ENCODE measurements at regions not wholly inside any gene's neighbourhood (a gene's known extent, or its start where the extent isn't known, plus 50 kb on each side); places are given as distances from the start of the nearest gene placed in this dataset.
"Not testable (repeated sequence)": the region's sequence is repeated elsewhere in the genome, so short reads cannot be mapped to it uniquely, and the experiment has no call there.

DNA sequence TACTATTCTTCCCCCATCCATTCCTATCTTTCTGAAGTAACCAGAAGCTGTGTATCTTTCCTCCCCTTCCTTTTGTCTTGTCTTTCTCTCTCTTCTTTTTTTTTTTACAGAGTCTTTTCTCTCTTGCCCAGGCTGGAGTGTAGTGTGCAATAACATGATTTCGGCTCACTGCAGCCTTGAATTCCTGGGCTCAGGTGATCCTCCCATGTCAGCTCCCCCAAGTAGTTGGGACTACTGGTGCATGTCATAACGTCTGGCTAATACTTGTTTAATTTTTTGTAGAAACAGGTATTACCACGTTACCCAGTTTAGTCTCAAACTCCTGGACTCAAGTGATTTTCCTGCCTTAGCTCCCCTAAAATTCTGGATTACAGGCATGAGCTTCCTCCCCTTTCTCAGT, 86.5 kb downstream of the IGLL5 start:
- in situ Hi-C loops (cut with MboI; ENCODE audit: low pct_unique_long_range_greater_than_20kb, low sequenced_read_pairs), result loop anchor here (25.0 kb wide), 1 partner anchor 288 kb away; no protein-coding TSS in a partner anchor

DNA sequence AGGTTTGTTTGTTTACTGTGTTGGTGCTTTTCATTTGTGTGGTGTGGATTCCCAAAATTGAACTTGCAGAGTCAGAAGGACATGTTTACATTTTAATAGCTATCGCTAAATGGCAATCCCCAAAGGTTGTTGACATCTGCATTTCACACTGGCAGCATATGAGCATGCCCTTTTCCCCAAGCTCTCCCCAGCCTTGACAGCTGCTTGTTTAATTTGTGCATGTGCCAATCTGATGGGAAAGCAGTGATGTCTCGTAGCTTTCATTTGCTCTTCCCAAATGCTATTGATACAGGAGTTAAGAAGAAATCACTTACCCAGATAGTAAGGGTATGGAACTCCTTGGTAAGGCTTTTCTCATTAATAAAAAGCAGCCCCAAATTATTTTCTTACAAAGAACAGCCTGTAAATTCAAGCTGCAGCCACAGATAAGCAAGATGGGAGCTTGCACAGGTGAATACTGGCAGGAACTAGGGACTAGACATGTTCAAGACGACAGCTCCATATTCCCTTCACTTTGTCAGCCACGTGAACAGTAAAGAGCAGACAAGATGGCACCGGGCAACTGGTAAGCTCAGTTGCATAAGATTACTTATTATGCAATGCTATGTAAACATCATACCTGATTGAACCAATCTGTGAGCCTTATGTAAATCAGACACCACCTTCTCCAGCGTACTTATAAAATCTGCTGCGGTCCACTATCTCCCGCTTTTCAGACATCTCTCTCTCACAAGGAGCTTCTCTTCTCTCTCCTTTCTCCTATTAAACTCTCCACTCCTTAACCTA, 87.4 kb downstream of the IGLL5 start:
- in situ Hi-C loops (cut with MboI; ENCODE audit: low pct_unique_long_range_greater_than_20kb, low sequenced_read_pairs), result loop anchor here (25.0 kb wide), 1 partner anchor 287 kb away; no protein-coding TSS in a partner anchor

More for the DNA sequence above, 86.5 kb downstream of the IGLL5 start:
- no peak for DNase-seq

DNA sequence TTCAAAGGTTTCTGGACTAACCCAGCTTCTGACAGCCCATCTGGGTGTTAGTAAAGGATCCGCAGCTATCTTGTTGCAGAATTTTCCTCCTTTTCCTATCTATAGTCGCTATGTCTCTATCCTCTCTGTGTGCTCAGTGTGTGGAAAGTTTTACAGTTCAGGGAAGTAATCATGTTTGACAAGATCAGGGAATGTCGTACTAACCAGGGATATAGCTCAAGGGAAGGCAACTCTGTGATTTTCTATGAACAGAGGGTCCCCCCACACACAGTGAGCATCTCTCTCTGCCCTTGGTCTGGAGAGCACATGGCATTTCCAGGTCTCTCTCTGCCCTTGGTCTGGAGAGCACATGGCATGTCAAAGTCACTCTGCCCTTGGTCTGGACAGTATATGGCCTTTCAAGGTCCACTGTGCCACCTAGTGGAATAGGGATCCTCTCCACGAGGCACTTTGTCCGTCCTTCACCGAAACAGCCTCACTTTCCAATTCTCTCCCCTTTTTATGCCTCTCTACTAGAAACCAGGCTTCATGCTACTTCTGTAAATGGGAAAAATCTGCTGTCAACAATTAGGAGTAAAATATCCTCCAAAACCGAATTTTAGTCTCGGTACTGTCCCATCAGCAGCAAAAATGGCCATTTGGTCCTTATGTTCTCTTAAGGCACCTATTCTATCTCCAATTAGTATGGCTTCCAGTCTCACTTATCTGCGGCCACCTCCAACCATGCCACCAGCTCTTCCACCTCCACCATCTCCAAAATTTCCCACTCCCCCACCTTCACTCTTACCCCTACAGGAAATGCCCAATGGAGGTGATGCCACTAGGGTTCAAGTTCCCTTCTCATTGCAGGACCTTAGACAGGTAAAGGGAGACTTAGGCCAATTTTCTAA, 88.7 kb downstream of the IGLL5 start:
- no peak for DNase-seq
- in situ Hi-C loops (cut with MboI; ENCODE audit: low pct_unique_long_range_greater_than_20kb, low sequenced_read_pairs), result no loop called here

More for the DNA sequence above, 87.4 kb downstream of the IGLL5 start:
- DNase-seq, result no peak

DNA sequence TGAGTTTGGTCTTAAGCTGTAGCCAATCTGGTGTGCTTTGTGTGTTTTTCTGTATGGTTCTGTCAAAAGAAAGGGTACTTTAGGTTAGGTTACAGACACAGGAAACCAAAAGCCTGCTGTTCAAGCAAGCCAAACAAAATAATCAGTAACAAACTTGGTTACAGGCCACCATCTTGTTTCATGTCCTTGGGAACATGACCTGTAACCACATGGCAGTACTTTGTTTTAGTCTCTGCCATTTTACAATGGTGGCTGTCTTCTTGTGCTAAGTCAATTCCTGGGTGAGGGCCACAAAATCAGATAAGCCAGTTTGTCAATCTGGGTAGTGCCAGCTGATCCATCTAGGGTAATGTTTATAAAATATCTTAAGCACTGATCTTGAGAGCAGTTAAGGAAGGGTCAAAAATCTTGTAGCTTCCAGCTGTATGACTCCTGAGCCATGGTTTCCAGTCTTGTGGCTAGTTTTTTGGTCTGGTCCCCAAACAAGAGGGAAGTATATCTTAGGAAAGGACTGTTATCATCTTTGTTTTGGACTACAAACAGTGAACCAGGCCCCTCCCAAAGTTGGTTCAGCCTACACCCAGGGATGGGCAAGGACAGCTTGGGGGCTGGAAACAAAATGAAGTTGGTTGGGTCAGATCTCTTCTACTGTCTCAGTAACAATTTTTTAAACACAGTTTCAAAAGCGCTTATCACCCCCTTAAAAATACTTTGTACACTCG, 90.0 kb downstream of the IGLL5 start:
- in situ Hi-C loops (cut with MboI; ENCODE audit: low pct_unique_long_range_greater_than_20kb, low sequenced_read_pairs), result no loop called here
- DNase-seq, result no peak

DNA sequence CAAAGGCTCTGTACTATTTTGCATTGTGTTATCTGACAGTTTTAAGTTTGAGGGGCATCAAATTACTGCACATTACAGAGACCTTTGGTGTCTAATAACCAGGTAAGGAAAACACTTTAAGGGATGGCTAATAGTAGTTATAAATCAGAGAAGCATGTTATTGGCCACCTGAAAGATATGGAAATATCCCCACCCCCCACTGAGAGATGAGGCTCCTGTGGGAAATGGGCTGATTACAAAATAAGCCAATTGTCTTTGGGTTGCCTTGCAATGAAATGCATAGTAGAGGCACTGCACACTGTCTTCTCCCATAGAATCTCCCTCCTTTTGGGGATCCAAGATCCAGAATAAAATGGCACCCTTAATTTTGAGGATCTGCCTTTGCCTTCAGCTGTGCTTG, 91.0 kb downstream of the IGLL5 start:
- in situ Hi-C loops (cut with MboI; ENCODE audit: low pct_unique_long_range_greater_than_20kb, low sequenced_read_pairs), result no loop called here

DNA sequence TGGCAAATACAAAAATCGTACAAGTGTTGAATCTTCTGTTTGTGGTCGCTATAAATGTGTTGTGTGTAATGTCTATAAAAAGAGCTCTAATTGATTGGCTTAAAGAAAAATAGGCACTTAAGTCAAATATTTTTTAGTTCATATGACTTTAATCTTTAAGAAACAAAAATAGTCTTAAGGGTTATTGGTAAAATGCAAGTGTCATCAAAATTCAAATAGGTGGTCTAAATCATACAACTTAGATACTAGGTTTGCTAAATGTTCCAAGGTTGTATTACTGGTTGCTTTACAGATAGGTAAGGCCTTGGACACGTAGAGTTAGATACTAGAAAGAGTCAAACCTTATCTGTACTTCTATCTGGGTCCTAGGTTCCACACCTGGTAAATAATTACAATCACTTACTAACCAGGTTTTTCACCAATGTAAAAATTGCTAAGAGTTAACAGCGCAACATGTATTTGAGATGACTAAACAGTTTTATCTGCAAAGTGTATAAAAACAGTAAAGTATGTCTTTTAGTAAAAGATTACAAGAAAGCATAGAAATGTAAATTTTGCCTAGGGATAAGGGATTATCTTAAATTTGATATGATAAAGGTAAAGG, 91.1 kb upstream of the GNAZ start:
- in situ Hi-C loops (cut with MboI; ENCODE audit: low pct_unique_long_range_greater_than_20kb, low sequenced_read_pairs), result no loop called here
- no peak for DNase-seq

More for the DNA sequence above, 91.0 kb downstream of the IGLL5 start:
- no peak for DNase-seq

DNA sequence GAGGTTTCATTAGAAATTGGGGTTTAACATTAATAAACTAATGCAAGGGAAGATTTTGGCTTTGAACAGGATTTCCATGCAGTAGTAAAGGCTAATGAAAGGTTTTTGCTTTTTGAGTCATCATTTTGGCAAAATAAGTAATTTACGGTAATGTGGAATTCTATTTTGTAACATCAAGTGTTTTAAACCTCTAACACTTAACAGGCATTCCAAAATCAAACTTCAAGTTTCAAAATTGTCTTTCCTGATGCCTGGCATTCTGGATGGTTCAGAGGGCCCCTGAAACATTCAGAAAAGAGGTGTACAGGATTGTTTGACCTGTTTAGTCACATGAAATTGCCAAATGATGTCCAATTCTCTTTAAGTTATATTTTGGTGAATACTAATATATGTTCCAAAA, 90.4 kb upstream of the GNAZ start:
- DNase-seq, result no peak
- in situ Hi-C loops (cut with MboI; ENCODE audit: low pct_unique_long_range_greater_than_20kb, low sequenced_read_pairs), result no loop called here

DNA sequence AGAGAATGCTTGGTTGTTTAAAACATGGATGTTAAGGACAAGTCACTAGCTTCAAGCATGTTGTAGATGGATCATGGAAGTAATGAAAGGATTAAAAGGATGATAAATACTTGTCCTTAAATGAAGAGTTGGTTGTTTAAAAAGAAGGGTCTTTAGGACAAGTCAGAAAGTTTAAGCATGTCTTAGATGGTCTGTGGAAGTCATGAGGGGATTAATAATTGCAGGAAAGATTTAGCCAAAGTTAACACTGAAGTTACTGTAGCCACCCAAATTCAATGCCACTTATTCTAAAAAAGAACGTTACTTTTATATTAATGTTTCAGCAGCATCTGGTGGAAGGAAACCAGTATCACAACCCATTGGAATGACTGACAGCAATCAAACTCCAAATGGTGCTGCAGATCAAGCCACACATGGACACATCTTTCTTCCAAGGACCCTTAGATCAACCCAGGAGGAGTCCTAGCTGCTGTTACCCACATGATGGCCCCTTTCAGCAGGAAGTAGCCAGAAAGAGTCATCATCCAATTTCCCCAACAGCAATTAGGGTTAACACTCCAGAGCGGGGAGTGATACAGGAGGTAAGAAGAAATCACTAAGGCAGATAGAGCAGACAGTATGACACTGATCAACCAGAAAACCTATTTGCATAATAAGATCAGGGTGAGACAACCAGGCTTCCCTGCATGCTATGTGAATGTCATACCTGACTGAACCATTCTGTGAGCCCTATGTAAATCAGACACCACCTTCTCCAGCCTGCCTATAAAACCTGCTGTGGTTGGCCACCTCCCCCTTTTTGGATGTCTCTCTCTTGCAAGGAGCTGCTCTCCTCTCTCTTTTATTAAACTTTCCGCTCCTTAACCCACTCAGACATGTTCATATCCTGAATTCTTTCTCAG, 88.4 kb upstream of the GNAZ start:
- in situ Hi-C loops (cut with MboI; ENCODE audit: low pct_unique_long_range_greater_than_20kb, low sequenced_read_pairs), result no loop called here
- DNase-seq, result no peak

DNA sequence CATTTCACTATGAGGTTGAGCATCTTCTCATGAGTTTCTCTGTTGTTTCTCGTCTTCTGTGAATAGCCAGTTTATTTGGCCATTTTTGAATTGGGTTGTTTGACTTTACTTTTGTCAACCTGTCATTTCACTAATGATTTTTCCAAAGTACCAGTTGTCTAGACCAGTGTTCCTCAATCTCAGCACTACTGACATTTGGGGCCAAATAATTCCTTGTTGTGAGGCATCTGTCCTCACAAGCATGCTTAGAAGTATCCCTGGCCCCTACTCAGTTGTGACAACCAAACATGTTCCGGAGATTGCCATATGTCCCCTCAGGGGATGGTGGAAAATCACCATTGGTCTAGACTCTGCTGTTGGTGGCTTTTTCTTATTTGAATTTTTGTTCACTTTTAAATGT, 87.7 kb upstream of the GNAZ start:
- in situ Hi-C loops (cut with MboI; ENCODE audit: low pct_unique_long_range_greater_than_20kb, low sequenced_read_pairs), result no loop called here
- DNase-seq, result no peak

DNA sequence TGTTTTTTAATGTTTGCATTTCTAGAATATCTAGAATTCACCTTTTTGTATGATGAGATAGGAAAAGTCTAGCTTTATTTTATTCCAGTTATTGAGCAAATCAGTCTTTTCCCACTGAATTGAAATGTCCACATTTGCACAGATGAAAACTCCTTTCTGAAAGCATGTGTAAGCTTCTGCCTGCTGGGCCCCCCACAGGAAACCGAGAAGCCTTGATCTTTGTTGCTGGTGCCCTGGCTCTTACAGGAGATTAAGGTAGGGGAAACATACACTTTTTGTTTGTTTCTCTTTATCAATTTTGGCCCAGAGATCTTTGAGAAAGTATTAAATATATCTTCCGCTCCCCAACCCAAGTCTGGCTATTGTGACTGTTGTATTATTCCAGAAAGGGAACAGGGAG, 87.2 kb upstream of the GNAZ start:
- in situ Hi-C loops (cut with MboI; ENCODE audit: low pct_unique_long_range_greater_than_20kb, low sequenced_read_pairs), result no loop called here
- no peak for DNase-seq

DNA sequence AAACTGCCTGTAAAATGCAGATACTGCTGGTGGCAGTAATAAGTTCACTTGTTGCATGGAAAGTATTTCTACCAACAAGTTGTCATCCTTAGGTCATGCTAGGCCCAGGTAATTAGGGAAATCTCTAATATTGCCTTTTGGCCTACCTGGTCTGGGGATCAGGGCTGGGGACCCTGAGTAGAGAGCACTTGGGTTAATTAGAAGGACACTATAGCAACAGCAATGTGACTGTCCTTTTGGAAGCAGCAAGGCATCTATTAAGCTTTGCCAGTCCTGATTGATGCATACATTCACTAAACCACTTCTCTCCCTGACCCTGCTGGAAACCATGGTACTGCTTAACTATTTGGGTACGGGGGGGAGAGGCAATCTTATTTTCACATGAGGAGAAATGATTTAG, 86.5 kb upstream of the GNAZ start:
- in situ Hi-C loops (cut with MboI; ENCODE audit: low pct_unique_long_range_greater_than_20kb, low sequenced_read_pairs), result no loop called here
- no peak for DNase-seq

DNA sequence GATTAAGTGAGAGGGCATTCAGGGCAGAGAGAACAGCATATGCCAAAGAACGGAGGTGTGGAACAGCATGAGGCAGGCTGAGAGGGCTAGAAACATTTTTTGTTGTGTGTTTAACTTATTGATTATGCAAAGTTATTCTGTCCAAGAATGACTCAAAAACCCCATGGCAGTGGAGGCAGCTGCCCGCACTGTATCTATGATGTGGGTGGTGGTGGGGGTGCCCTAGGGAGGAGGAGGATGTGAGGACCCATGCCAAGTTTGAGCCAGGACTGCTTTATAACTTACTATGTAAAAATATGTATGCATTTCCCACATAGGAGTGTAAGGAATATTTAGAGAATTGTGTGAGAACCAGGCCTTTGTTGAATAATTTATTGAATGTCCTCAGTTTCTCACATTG, 85.4 kb upstream of the GNAZ start:
- no peak for DNase-seq
- in situ Hi-C loops (cut with MboI; ENCODE audit: low pct_unique_long_range_greater_than_20kb, low sequenced_read_pairs), result no loop called here

DNA sequence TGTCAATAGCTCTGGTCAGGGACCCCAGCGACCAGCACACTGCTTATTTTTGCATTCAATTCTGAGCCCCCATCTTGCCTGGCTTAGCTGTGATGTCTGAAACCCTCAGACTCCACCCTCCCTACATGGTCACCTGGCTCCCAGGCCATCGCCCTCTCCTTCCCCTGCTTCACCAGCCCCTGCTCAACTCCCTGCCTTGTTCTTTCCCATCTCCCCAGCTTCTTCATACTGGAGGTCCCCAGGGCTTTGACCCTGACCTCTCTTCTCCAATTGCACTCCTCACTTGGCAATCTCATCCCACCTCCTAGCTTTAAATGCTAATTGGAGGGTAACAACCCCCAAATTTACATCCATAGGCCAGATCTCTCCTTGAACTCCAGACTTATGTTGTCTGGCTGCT, 84.3 kb upstream of the GNAZ start:
- in situ Hi-C loops (cut with MboI; ENCODE audit: low pct_unique_long_range_greater_than_20kb, low sequenced_read_pairs), result no loop called here

DNA sequence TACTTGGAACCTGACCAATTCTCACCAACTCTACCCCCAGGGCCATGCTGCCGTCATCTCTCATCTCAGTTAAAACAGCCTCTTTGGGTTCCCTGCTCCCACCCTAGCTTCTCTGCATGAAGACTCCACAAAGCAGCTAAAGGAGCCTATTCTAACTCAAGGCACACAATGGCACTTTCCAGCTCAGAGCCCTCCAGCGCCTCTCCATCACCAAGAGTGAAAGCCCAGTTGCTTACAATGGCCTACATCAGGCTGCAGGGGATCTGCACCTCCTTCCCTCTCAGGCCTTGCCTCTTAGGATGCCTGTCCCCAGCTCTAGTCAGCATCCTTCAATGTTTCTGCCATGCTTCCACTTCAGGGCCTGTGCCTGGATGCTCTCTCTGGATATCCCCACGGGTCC, 83.7 kb upstream of the GNAZ start:
- in situ Hi-C loops (cut with MboI; ENCODE audit: low pct_unique_long_range_greater_than_20kb, low sequenced_read_pairs), result no loop called here
- no peak for DNase-seq

More for the DNA sequence above, 84.3 kb upstream of the GNAZ start:
- DNase-seq, result no peak

DNA sequence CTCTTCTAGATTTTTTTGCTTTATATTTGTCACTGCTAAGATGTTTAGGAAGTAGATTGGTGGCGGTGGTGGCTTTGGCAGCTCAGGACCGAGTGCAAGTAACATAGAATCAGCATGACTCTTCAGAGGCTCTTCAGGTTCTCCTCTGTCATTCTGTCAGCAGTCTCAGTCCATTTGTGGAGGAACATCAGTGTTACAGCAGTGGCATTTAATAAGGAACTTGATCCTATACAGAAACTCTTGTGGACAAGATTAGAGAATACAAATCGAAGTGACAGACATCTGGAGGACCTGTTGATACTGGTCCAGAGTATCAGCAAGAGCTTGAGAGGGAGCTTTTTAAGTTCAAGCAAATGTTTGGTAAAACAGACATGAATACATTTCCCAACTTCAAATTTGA, 82.2 kb upstream of the GNAZ start:
- DNase-seq, result no peak
- in situ Hi-C loops (cut with MboI; ENCODE audit: low pct_unique_long_range_greater_than_20kb, low sequenced_read_pairs), result no loop called here

DNA sequence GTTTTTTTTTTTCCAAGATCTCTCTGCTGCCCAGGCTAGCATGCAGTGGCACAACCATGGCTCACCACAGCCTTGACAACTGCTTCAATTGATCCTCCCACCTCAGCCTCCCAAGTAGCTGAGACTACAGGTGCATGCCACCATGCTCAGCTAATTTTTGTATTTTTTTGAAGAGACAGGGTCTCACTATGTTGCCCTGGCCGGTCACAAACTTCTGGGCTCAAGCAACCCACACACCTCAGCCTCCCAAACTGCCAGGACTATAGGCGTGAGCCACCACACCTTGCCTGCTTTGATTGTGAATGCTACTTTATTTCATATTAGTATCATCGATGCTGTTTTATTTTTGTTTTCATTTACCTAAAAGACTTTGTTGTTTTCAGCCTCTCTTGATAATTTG, 81.5 kb upstream of the GNAZ start:
- no peak for DNase-seq
- in situ Hi-C loops (cut with MboI; ENCODE audit: low pct_unique_long_range_greater_than_20kb, low sequenced_read_pairs), result no loop called here

DNA sequence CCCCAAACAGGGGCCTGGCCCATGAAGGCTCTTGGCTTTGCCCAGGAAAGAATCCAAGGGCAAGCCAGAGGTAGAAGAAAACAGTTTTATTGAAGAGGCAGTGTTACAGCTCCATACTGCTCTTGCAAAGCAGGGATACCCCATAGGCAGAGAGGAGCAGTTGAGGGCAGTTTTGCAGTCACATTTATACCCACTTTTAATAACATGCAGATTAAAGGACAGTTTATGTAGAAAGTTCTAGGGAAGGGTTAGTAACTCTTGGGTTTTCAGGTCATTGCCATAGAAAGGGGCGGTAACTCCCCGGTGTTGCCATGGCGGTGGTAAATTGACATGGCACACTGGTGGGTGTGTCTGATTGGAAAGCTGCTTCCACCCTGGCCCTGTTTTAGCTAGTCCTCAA, 80.5 kb upstream of the GNAZ start:
- in situ Hi-C loops (cut with MboI; ENCODE audit: low pct_unique_long_range_greater_than_20kb, low sequenced_read_pairs), result no loop called here
- DNase-seq, result no peak

DNA sequence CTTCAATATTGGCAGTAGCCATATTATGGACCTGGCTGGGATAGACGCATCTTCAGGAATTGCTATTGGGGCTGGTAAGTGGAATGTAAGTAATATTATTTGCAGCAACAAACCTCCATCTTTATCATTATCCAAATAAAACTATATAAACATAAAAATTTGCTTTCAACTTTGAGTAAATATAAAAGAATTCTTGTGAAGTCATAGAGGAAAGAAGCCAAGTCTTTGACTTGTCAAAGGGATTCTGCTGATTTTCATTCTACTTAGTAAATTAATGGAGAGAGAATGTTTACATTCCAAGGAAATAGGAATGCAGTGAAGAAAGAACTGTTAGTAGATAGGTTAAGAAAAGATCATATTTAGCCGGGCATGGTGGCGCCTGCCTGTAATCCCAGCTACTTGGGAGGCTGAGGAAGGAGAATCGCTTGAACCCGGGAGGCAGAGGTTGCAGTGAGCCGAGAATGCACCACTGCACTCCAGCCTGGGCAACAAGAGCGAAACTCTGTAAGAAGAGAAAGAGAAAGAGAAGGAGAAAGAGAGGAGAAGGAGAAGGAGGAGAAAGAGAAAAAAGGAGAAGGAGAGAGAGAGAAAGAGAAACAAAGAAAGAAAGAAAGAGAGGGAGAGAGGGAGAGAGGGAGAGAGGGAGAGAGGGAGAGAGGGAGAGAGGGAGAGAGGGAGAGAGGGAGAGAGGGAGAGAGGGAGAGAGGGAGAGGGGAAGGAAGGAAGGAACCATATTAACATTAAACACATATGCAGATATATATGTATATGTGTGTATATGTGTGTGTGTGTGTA, 79.4 kb upstream of the GNAZ start:
- DNase-seq; in situ Hi-C loops (cut with MboI; ENCODE audit: low pct_unique_long_range_greater_than_20kb, low sequenced_read_pairs): not testable (repeated sequence)

All from KBM-7 (cell line).